GM12878 (cell line): ENCODE measurements at regions not wholly inside any gene's neighbourhood (a gene's known extent, or its start where the extent isn't known, plus 50 kb on each side); places are given as distances from the start of the nearest gene placed in this dataset.

Experiments
- BHLHE40 ChIP-seq, 2 experiments: fragments of 450-650 bp in 1 of 2; IDR thresholded peaks; 2 replicates each; pipeline ENCODE4 v1.6.1; 2011 to 2017; ENCODE audit warnings: low read depth in 2 of 2, borderline replicate concordance in 1 of 2, improper control_type of control experiment in 1 of 2, low read length in 1 of 2, mild to moderate bottlenecking in 1 of 2
- BRCA1 ChIP-seq: IDR thresholded peaks from 2 replicates; pipeline ENCODE4 v1.6.1; 2011; ENCODE audit warnings: low read depth, low read length, improper control_type of control experiment
- CTCF ChIP-seq, 3 experiments: IDR thresholded peaks in 2 of 3; conservative IDR thresholded peaks in 1 of 3; 2 replicates each; pipeline ENCODE4 v1.5.1; 2011; ENCODE audit warnings: low read depth in 3 of 3, low read length in 3 of 3, mild to moderate bottlenecking in 3 of 3, control low read depth in 2 of 3, moderate library complexity in 2 of 3, inconsistent platforms in 1 of 3, mixed read lengths in 1 of 3; ENCODE audit not compliant: control insufficient read depth in 2 of 3, insufficient read depth in 1 of 3; ENCODE audit errors: extremely low read depth in 1 of 3
- EZH2 ChIP-seq: IDR thresholded peaks from 2 replicates; pipeline ENCODE4 v1.6.1; 2012; ENCODE audit warnings: low read depth, mild to moderate bottlenecking, control low read depth, inconsistent platforms, low read length, borderline replicate concordance; ENCODE audit not compliant: control insufficient read depth
- HDAC6 ChIP-seq: fragments of 200-600 bp; sonication (generic); IDR thresholded peaks from one replicate; pipeline ENCODE4 v1.8.0; 2017; ENCODE audit warnings: antibody characterized with exemption; ENCODE audit not compliant: unreplicated experiment
- JUND ChIP-seq: IDR thresholded peaks from 2 replicates; pipeline ENCODE4 v1.6.1; 2012; ENCODE audit warnings: low read depth, mild to moderate bottlenecking, low read length, improper control_type of control experiment, moderate library complexity
- MYC ChIP-seq: IDR thresholded peaks from 2 replicates; pipeline ENCODE4 v1.6.1; 2011; ENCODE audit warnings: mild to moderate bottlenecking, low read length, moderate library complexity, inconsistent platforms; ENCODE audit not compliant: insufficient read depth, insufficient replicate concordance, insufficient read length, severe bottlenecking
- NR2C2 ChIP-seq: IDR thresholded peaks from 2 replicates; pipeline ENCODE4 v1.6.1; 2011; ENCODE audit warnings: borderline replicate concordance, low read depth; ENCODE audit not compliant: control insufficient read depth, insufficient read length
- REST ChIP-seq: IDR thresholded peaks from 2 replicates; pipeline ENCODE4 v1.6.1; 2012; ENCODE audit warnings: mild to moderate bottlenecking, low read depth, low read length
- TAF1 ChIP-seq: IDR thresholded peaks from 2 replicates; pipeline ENCODE4 v1.6.1; 2011; ENCODE audit warnings: mild to moderate bottlenecking, low read depth, low read length, borderline replicate concordance
- TCF3 ChIP-seq: IDR thresholded peaks from 2 replicates; pipeline ENCODE4 v1.6.1; 2012; ENCODE audit warnings: low read depth, mild to moderate bottlenecking, low read length, borderline replicate concordance; ENCODE audit not compliant: insufficient read depth

DNA sequence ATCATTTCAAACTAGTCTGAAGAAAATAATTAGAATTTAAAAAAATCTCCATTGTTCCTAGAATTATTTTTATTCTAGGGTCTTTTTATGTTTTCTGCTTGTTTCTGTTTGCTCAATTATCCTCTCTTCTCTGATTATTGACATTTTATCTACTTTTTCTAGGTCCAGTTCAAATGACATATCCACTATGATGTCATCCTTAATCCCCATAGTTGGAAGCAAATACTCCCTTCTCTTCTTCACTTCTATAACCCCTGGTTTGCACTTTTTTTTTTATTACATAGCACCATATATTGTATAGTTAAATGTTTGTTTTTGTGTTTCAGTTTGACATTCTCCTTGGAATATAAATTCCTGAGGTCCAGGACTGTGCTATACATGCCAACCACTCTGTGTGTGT is 82.6 kb downstream of the CT47B1 start:
- no peak for TF ChIP-seq BHLHE40 (IDR thresholded peaks at IDR 0.05; ENCODE audit: borderline replicate concordance in 1 of 2, low read depth in 2 of 2, low read length in 1 of 2)
- TF ChIP-seq JUND, result no peak
- TF ChIP-seq CTCF (IDR thresholded peaks at IDR 0.05 in 2 of 3, conservative IDR thresholded peaks at IDR 0.05 in 1 of 3; ENCODE audit: control insufficient read depth in 2 of 3, extremely low read depth in 1 of 3, insufficient read depth in 1 of 3, low read depth in 3 of 3, low read length in 3 of 3), result no peak
- no peak for TF ChIP-seq TAF1
- no peak for TF ChIP-seq BRCA1
- no peak for TF ChIP-seq EZH2
- no peak for TF ChIP-seq REST
- TF ChIP-seq TCF3, result no peak
- TF ChIP-seq MYC, result no peak
- no peak for TF ChIP-seq HDAC6
- TF ChIP-seq NR2C2, result no peak
